ENCODE measurements at regions not wholly inside any gene's neighbourhood (a gene's known extent, or its start where the extent isn't known, plus 50 kb on each side); places are given as distances from the start of the nearest gene placed in this dataset.

GRCh38 chr7:84294391-84294790, 99.8 kb upstream of the SEMA3A start:
- Histone ChIP-seq H3K4me3 (replicated peaks in 1 of 2; ENCODE audit: low read depth in 1 of 2, low read length in 2 of 2) (no peak overlapping the region), H3K4me2 (ENCODE audit: low read length) (no peak overlapping the region), H3K4me1 (ENCODE audit: control insufficient read depth in 1 of 2, insufficient read depth in 2 of 2, low read length in 2 of 2) (no peaks in the 10 kb centered on the region), H3K27ac (ENCODE audit: low read depth, low read length) (no peak overlapping the region), H3K9ac (ENCODE audit: low read length) (no peak overlapping the region), H4K20me1 (ENCODE audit: insufficient read depth) (no peaks in the 10 kb centered on the region), H3K9me3 (ENCODE audit: control insufficient read depth in 1 of 2, insufficient read depth in 1 of 2, low read depth in 1 of 2, low read length in 2 of 2) (no peaks in the 10 kb centered on the region), H3K36me3 (ENCODE audit: control insufficient read depth in 1 of 2, insufficient read depth in 2 of 2, low read length in 2 of 2) (no peaks in the 10 kb centered on the region), H2AFZ (ENCODE audit: low read depth, low read length, poor library complexity, severe bottlenecking) (peak overlapping the region; percentile 60), H3K27me3 (ENCODE audit: insufficient read depth, low read length) (no peaks in the 10 kb centered on the region), H3K79me2 (ENCODE audit: insufficient read depth, low read length) (no peaks in the 10 kb centered on the region), H3K9me2 (ENCODE audit: insufficient read depth) (no peaks in the 10 kb centered on the region; the same call in 1 of the 2 replicates)
- POLR2A ChIA-PET, result no interaction called here
- intact Hi-C loops (cut with micrococcal nuclease), result no loop called here
- RAD21 ChIA-PET (ENCODE audit: low non-redundant PET in 1 of 2, low total read pairs in 2 of 2, uncharacterized antibody in 2 of 2, unreplicated experiment in 2 of 2), result no interaction called here
- CTCF ChIA-PET, result no interaction called here
- no peak for DNase-seq (ENCODE audit: low read depth, low spot score)
- TF ChIP-seq POLR2AphosphoS5 (IDR thresholded peaks at IDR 0.05; ENCODE audit: low read depth, low read length) (no peak), TCF7L2 (IDR thresholded peaks at IDR 0.05; ENCODE audit: borderline replicate concordance, extremely low read depth, insufficient read depth, insufficient read length) (no peak), ZFX (IDR thresholded peaks at IDR 0.05) (no peak), ELF1 (IDR thresholded peaks at IDR 0.05; ENCODE audit: borderline replicate concordance, low read depth) (no peak), EGR1 (IDR thresholded peaks at IDR 0.05; ENCODE audit: low read depth) (no peak), EZH2 (IDR thresholded peaks at IDR 0.05) (no peak), CTCF (IDR thresholded peaks at IDR 0.05 in 2 of 3, conservative IDR thresholded peaks at IDR 0.05 in 1 of 3; ENCODE audit: borderline replicate concordance in 1 of 3, insufficient read depth in 1 of 3, low read depth in 2 of 3, low read length in 2 of 3) (no peak)
- BruUV-seq (replicated peaks), result no TSS peak
- ATAC-seq, result no peak

GRCh38 chr7:84291756-84292155, 97.2 kb upstream of the SEMA3A start:
- POLR2A ChIA-PET, result no interaction called here
- BruUV-seq (replicated peaks), result no TSS peak
- Histone ChIP-seq H3K27ac (ENCODE audit: low read depth, low read length) (no peak overlapping the region), H3K9me3 (ENCODE audit: control insufficient read depth in 1 of 2, insufficient read depth in 1 of 2, low read depth in 1 of 2, low read length in 2 of 2) (no peaks in the 10 kb centered on the region), H3K9ac (ENCODE audit: low read length) (no peak overlapping the region), H2AFZ (ENCODE audit: low read depth, low read length, poor library complexity, severe bottlenecking) (peak overlapping the region; percentile 19), H3K4me1 (ENCODE audit: control insufficient read depth in 1 of 2, insufficient read depth in 2 of 2, low read length in 2 of 2) (no peaks in the 10 kb centered on the region), H3K4me2 (ENCODE audit: low read length) (no peak overlapping the region), H3K79me2 (ENCODE audit: insufficient read depth, low read length) (no peaks in the 10 kb centered on the region), H3K9me2 (ENCODE audit: insufficient read depth) (no peaks in the 10 kb centered on the region; the same call in 1 of the 2 replicates), H4K20me1 (ENCODE audit: insufficient read depth) (no peaks in the 10 kb centered on the region), H3K4me3 (replicated peaks in 1 of 2; ENCODE audit: low read depth in 1 of 2, low read length in 2 of 2) (no peak overlapping the region), H3K27me3 (ENCODE audit: insufficient read depth, low read length) (no peaks in the 10 kb centered on the region), H3K36me3 (ENCODE audit: control insufficient read depth in 1 of 2, insufficient read depth in 2 of 2, low read length in 2 of 2) (no peaks in the 10 kb centered on the region)
- CTCF ChIA-PET, result no interaction called here
- intact Hi-C loops (cut with micrococcal nuclease), result no loop called here
- RAD21 ChIA-PET (ENCODE audit: low non-redundant PET in 1 of 2, low total read pairs in 2 of 2, uncharacterized antibody in 2 of 2, unreplicated experiment in 2 of 2), result no interaction called here
- DNase-seq (ENCODE audit: low read depth, low spot score) (no peak), ATAC-seq (no peak)
- TF ChIP-seq SIN3A (IDR thresholded peaks at IDR 0.05; ENCODE audit: low read depth) (no peak), SP1 (IDR thresholded peaks at IDR 0.05; ENCODE audit: low read depth) (no peak), CEBPB (IDR thresholded peaks at IDR 0.05; ENCODE audit: low read depth) (no peak), SRF (IDR thresholded peaks at IDR 0.05; ENCODE audit: low read depth) (no peak), CTCF (IDR thresholded peaks at IDR 0.05 in 2 of 3, conservative IDR thresholded peaks at IDR 0.05 in 1 of 3; ENCODE audit: borderline replicate concordance in 1 of 3, insufficient read depth in 1 of 3, low read depth in 2 of 3, low read length in 2 of 3) (no peak), YY1 (IDR thresholded peaks at IDR 0.05; ENCODE audit: extremely low read depth, insufficient replicate concordance, low read depth, low read length) (no peak), JUND (IDR thresholded peaks at IDR 0.05) (no peak), TCF7L2 (IDR thresholded peaks at IDR 0.05; ENCODE audit: borderline replicate concordance, extremely low read depth, insufficient read depth, insufficient read length) (no peak)
- TF ChIP-seq, protein P1, sequence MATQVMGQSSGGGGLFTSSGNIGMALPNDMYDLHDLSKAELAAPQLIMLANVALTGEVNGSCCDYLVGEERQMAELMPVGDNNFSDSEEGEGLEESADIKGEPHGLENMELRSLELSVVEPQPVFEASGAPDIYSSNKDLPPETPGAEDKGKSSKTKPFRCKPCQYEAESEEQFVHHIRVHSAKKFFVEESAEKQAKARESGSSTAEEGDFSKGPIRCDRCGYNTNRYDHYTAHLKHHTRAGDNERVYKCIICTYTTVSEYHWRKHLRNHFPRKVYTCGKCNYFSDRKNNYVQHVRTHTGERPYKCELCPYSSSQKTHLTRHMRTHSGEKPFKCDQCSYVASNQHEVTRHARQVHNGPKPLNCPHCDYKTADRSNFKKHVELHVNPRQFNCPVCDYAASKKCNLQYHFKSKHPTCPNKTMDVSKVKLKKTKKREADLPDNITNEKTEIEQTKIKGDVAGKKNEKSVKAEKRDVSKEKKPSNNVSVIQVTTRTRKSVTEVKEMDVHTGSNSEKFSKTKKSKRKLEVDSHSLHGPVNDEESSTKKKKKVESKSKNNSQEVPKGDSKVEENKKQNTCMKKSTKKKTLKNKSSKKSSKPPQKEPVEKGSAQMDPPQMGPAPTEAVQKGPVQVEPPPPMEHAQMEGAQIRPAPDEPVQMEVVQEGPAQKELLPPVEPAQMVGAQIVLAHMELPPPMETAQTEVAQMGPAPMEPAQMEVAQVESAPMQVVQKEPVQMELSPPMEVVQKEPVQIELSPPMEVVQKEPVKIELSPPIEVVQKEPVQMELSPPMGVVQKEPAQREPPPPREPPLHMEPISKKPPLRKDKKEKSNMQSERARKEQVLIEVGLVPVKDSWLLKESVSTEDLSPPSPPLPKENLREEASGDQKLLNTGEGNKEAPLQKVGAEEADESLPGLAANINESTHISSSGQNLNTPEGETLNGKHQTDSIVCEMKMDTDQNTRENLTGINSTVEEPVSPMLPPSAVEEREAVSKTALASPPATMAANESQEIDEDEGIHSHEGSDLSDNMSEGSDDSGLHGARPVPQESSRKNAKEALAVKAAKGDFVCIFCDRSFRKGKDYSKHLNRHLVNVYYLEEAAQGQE (IDR thresholded peaks at IDR 0.05; ENCODE audit: low read depth), result no peak

All from HCT116 (cell line).